CD14-positive monocyte (primary cell): ENCODE measurements at regions not wholly inside any gene's neighbourhood (a gene's known extent, or its start where the extent isn't known, plus 50 kb on each side); places are given as distances from the start of the nearest gene placed in this dataset.

Experiments
- DNase-seq, 3 donors: peaks; one replicate each; pipeline ENCODE4 v3.0.0-alpha.2; 2011 to 2022
- H2AFZ ChIP-seq: 2 replicates; pipeline ENCODE4 v1.6.0; 2012; ENCODE audit warnings: mild to moderate bottlenecking, low read depth, low read length, inconsistent platforms; ENCODE audit not compliant: insufficient read depth, poor library complexity, severe bottlenecking
- H3K27ac ChIP-seq, 2 donors: 1 replicate in 1 of 2; 2 replicates in 1 of 2; pipeline ENCODE4 v1.5.1; 2012 to 2013; ENCODE audit warnings: low read length in 2 of 2, control low read depth in 1 of 2, inconsistent platforms in 1 of 2, low read depth in 1 of 2, mild to moderate bottlenecking in 1 of 2
- H3K27me3 ChIP-seq, 2 donors: one replicate each; pipeline versions ENCODE4 v1.6.0 to v1.6.1; 2011 to 2013; ENCODE audit warnings: low read length in 2 of 2; ENCODE audit not compliant: control insufficient read depth in 2 of 2, insufficient read depth in 2 of 2
- H3K36me3 ChIP-seq, 2 donors: replicated peaks in 1 of 2; 1 replicate in 1 of 2; 2 replicates in 1 of 2; pipeline versions ENCODE4 v1.5.1 to v1.6.1; 2012 to 2013; ENCODE audit warnings: low read length in 2 of 2, control low read depth in 1 of 2, inconsistent platforms in 1 of 2, mild to moderate bottlenecking in 1 of 2; ENCODE audit not compliant: insufficient read depth in 2 of 2, control insufficient read depth in 1 of 2
- H3K4me1 ChIP-seq, 2 donors: 1 replicate in 1 of 2; 2 replicates in 1 of 2; pipeline versions ENCODE4 v1.5.1 to v1.6.1; 2012 to 2013; ENCODE audit warnings: low read length in 2 of 2, control low read depth in 1 of 2, inconsistent platforms in 1 of 2, mild to moderate bottlenecking in 1 of 2, moderate library complexity in 1 of 2; ENCODE audit not compliant: insufficient read depth in 2 of 2, control insufficient read depth in 1 of 2
- H3K4me2 ChIP-seq: replicated peaks from 2 replicates; pipeline ENCODE3; 2012; ENCODE audit warnings: low read length, moderate library complexity, mild to moderate bottlenecking; ENCODE audit not compliant: poor library complexity, severe bottlenecking; ENCODE audit errors: extremely low read depth
- H3K4me3 ChIP-seq, 3 experiments: fragments of 200-600 bp in 1 of 3; sonication (generic) in 1 of 3; replicated peaks in 1 of 3; 1 replicate in 2 of 3; 2 replicates in 1 of 3; pipeline ENCODE4 v1.5.1; 2011 to 2013; ENCODE audit warnings: low read length in 3 of 3, mild to moderate bottlenecking in 3 of 3, control low read depth in 2 of 3, low read depth in 2 of 3, inconsistent platforms in 1 of 3, moderate library complexity in 1 of 3
- H3K79me2 ChIP-seq: 2 replicates; pipeline ENCODE4 v1.6.0; 2012; ENCODE audit warnings: mild to moderate bottlenecking, control low read depth, inconsistent platforms, low read length, moderate library complexity; ENCODE audit not compliant: insufficient read depth
- H3K9ac ChIP-seq: 2 replicates; pipeline ENCODE4 v1.6.0; 2017; ENCODE audit warnings: low read length, mild to moderate bottlenecking; ENCODE audit not compliant: insufficient read depth, poor library complexity, severe bottlenecking
- H3K9me3 ChIP-seq, 2 donors: replicated peaks in 1 of 2; 1 replicate in 1 of 2; 2 replicates in 1 of 2; pipeline versions ENCODE4 v1.5.1 to v1.6.1; 2012 to 2013; ENCODE audit warnings: low read length in 2 of 2, control low read depth in 1 of 2; ENCODE audit not compliant: control insufficient read depth in 1 of 2, insufficient read depth in 1 of 2
- H4K20me1 ChIP-seq: 2 replicates; pipeline ENCODE4 v1.6.0; 2012; ENCODE audit warnings: mild to moderate bottlenecking, low read length, control low read depth, moderate library complexity; ENCODE audit not compliant: insufficient read depth
- H3K27ac Mint-ChIP-seq, 7 donors: one replicate each; pipeline ENCODE4 v1.8.0; 2020; ENCODE audit warnings: mild to moderate bottlenecking in 7 of 7, mixed read lengths in 7 of 7, moderate library complexity in 6 of 7, inconsistent platforms in 2 of 7
- H3K27me3 Mint-ChIP-seq, 3 donors: one replicate each; pipeline ENCODE4 v1.8.0; 2021 to 2022; ENCODE audit warnings: low read depth in 3 of 3, mild to moderate bottlenecking in 3 of 3, mixed read lengths in 3 of 3, moderate library complexity in 3 of 3, inconsistent platforms in 1 of 3
- H3K36me3 Mint-ChIP-seq, 2 donors: one replicate each; pipeline ENCODE4 v1.8.0; 2020; ENCODE audit warnings: mixed read lengths in 2 of 2, inconsistent platforms in 1 of 2, mild to moderate bottlenecking in 1 of 2
- H3K4me1 Mint-ChIP-seq: one replicate; pipeline ENCODE4 v1.8.0; 2020; ENCODE audit warnings: mild to moderate bottlenecking, mixed read lengths
- H3K4me3 Mint-ChIP-seq, 2 donors: one replicate each; pipeline ENCODE4 v1.8.0; 2020; ENCODE audit warnings: mild to moderate bottlenecking in 2 of 2, mixed read lengths in 2 of 2, moderate library complexity in 1 of 2
- H3K9me3 Mint-ChIP-seq, 7 donors: one replicate each; pipeline ENCODE4 v1.8.0; 2020 to 2022; ENCODE audit warnings: mixed read lengths in 7 of 7, mild to moderate bottlenecking in 6 of 7, moderate library complexity in 6 of 7, inconsistent platforms in 2 of 7
- WGBS: methylation state at CpG from one replicate; pipeline ENCODE4 v1.1.5; 2013; ENCODE audit warnings: missing lambda C conversion rate; ENCODE audit not compliant: insufficient coverage; 5-methylcytosine and 5-hydroxymethylcytosine counted together
- intact Hi-C, 2 donors: fragments of 100-400 bp; cut with micrococcal nuclease; formaldehyde crosslinking; loops; one replicate each; pipeline versions ENCODE4 v1.15.0 to v1.15.1; 2023
- TF ChIP-seq, protein P1 (sequence below): fragments of 200-600 bp; IDR thresholded peaks from one replicate; pipeline ENCODE4 v1.8.0; 2022; ENCODE audit warnings: antibody characterized with exemption, mild to moderate bottlenecking

GRCh38 chr6:150813993-150814359 is 51.5 kb upstream of the MTHFD1L start:
- H3K9ac ChIP-seq = no peak overlapping the region
- H3K36me3 ChIP-seq = no peaks in the 10 kb centered on the region
- no peak overlapping the region for H3K4me2 ChIP-seq
- H3K27me3 ChIP-seq = peaks cover 0 to 2% of the 10 kb centered on the region in 2 donors
- Mint-ChIP-seq H3K27ac (no peak overlapping the region), H3K4me1 (peaks cover 4% of the 10 kb centered on the region), H3K27me3 (peaks cover 6 to 16% (median 10%) of the 10 kb centered on the region in 3 donors), H3K9me3 (no peaks in the 10 kb centered on the region), H3K36me3 (no peaks in the 10 kb centered on the region), H3K4me3 (no peak overlapping the region)
- no peaks in the 10 kb centered on the region for H4K20me1 ChIP-seq
- H2AFZ ChIP-seq = no peak overlapping the region
- no peak for DNase-seq
- H3K79me2 ChIP-seq = no peaks in the 10 kb centered on the region
- TF ChIP-seq, protein P1, sequence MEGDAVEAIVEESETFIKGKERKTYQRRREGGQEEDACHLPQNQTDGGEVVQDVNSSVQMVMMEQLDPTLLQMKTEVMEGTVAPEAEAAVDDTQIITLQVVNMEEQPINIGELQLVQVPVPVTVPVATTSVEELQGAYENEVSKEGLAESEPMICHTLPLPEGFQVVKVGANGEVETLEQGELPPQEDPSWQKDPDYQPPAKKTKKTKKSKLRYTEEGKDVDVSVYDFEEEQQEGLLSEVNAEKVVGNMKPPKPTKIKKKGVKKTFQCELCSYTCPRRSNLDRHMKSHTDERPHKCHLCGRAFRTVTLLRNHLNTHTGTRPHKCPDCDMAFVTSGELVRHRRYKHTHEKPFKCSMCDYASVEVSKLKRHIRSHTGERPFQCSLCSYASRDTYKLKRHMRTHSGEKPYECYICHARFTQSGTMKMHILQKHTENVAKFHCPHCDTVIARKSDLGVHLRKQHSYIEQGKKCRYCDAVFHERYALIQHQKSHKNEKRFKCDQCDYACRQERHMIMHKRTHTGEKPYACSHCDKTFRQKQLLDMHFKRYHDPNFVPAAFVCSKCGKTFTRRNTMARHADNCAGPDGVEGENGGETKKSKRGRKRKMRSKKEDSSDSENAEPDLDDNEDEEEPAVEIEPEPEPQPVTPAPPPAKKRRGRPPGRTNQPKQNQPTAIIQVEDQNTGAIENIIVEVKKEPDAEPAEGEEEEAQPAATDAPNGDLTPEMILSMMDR = no peak
- no peaks in the 10 kb centered on the region for H3K9me3 ChIP-seq
- no peak overlapping the region for H3K4me3 ChIP-seq
- intact Hi-C loops = loop anchor here (2.0 to 10.0 kb wide), 4 partner anchors 399 to 879 kb away; no protein-coding TSS in a partner anchor
- 88% methylated on average over 1 of the region's 3 CpGs for WGBS
- H3K27ac ChIP-seq = no peak overlapping the region
- H3K4me1 ChIP-seq = no peaks in the 10 kb centered on the region
